Uterus (tissue), 3 donors: ENCODE measurements at regions not wholly inside any gene's neighbourhood (a gene's known extent, or its start where the extent isn't known, plus 50 kb on each side); places are given as distances from the start of the nearest gene placed in this dataset.

Source experiments
- DNase-seq, 2 donors: peaks; one replicate each; pipeline ENCODE4 v3.0.0-alpha.2; 2019 to 2020
- H3K27ac ChIP-seq, 2 donors: fragments of 200-600 bp; sonication (generic); 1 replicate in 1 of 2; 2 replicates in 1 of 2; pipeline ENCODE4 v1.5.1; 2016 to 2018
- H3K27me3 ChIP-seq, 2 donors: fragments of 200-600 bp; sonication (generic); one replicate each; pipeline ENCODE4 v1.5.1; 2018 to 2019; ENCODE audit warnings: control low read depth in 1 of 2
- H3K36me3 ChIP-seq, 2 donors: fragments of 200-600 bp; sonication (generic); one replicate each; pipeline ENCODE4 v1.5.1; 2019; ENCODE audit warnings: control low read depth in 1 of 2
- H3K4me1 ChIP-seq, 2 donors: fragments of 200-600 bp; sonication (generic); one replicate each; pipeline ENCODE4 v1.5.1; 2018 to 2019; ENCODE audit warnings: control low read depth in 1 of 2
- H3K4me3 ChIP-seq, 2 donors: fragments of 200-600 bp; sonication (generic); 1 replicate in 1 of 2; 2 replicates in 1 of 2; pipeline ENCODE4 v1.5.1; 2018 to 2019; ENCODE audit warnings: mild to moderate bottlenecking in 1 of 2
- H3K9me3 ChIP-seq, 2 donors: fragments of 200-600 bp; sonication (generic); one replicate each; pipeline ENCODE4 v1.5.1; 2019; ENCODE audit warnings: control low read depth in 1 of 2
- POLR2A ChIP-seq, 2 donors: fragments of 450-650 bp; IDR thresholded peaks; one replicate each; pipeline ENCODE4 v1.6.1; 2016; ENCODE audit warnings: antibody characterized with exemption in 2 of 2, mild to moderate bottlenecking in 1 of 2, moderate library complexity in 1 of 2
- intact Hi-C: fragments of 100-400 bp; cut with DNase I; formaldehyde crosslinking; loops from one replicate; pipeline ENCODE4 v1.15.1; 2023; ENCODE audit warnings: low total_unique reads
- TF ChIP-seq, protein P1 (sequence below), 4 experiments: fragments of 200-600 bp in 2 of 4; fragments of 450-650 bp in 2 of 4; sonication (generic) in 2 of 4; IDR thresholded peaks; one replicate each; pipeline ENCODE4 v1.5.1; 2016 to 2019; ENCODE audit warnings: antibody characterized with exemption in 4 of 4, mild to moderate bottlenecking in 2 of 4, moderate library complexity in 1 of 4
- donor health status: DM: yes; HTN: yes; CAD: no.

DNA sequence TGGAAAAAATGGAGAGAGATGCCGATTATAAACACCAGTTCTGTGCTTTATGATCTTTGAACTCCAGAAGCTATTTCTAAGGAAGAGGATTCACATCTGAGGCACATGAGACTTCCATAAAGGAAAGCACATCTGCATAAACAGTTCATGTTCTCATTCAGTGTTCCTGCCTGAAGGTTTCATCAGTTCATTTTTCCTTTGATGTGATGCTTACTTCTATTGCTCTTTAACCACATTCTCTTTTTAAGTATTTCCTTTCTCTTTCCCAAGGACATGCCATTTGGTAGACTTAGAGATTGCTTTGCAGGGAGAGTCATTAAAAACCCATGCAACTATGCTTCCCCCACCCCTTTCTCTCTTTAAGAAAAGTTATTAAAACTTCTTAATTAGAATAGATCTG, 387.0 kb upstream of the FLRT2 start:
- no peaks in the 10 kb centered on the region for H3K27me3 ChIP-seq
- intact Hi-C loops: no loop called here
- no peak overlapping the region for H3K27ac ChIP-seq
- H3K9me3 ChIP-seq: no peaks in the 10 kb centered on the region
- no peak overlapping the region for H3K4me3 ChIP-seq
- no peak for TF ChIP-seq POLR2A (IDR thresholded peaks at IDR 0.05)
- TF ChIP-seq, protein P1, sequence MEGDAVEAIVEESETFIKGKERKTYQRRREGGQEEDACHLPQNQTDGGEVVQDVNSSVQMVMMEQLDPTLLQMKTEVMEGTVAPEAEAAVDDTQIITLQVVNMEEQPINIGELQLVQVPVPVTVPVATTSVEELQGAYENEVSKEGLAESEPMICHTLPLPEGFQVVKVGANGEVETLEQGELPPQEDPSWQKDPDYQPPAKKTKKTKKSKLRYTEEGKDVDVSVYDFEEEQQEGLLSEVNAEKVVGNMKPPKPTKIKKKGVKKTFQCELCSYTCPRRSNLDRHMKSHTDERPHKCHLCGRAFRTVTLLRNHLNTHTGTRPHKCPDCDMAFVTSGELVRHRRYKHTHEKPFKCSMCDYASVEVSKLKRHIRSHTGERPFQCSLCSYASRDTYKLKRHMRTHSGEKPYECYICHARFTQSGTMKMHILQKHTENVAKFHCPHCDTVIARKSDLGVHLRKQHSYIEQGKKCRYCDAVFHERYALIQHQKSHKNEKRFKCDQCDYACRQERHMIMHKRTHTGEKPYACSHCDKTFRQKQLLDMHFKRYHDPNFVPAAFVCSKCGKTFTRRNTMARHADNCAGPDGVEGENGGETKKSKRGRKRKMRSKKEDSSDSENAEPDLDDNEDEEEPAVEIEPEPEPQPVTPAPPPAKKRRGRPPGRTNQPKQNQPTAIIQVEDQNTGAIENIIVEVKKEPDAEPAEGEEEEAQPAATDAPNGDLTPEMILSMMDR (IDR thresholded peaks at IDR 0.05): no peak
- no peak for DNase-seq
- no peaks in the 10 kb centered on the region for H3K4me1 ChIP-seq
- no peaks in the 10 kb centered on the region for H3K36me3 ChIP-seq

DNA sequence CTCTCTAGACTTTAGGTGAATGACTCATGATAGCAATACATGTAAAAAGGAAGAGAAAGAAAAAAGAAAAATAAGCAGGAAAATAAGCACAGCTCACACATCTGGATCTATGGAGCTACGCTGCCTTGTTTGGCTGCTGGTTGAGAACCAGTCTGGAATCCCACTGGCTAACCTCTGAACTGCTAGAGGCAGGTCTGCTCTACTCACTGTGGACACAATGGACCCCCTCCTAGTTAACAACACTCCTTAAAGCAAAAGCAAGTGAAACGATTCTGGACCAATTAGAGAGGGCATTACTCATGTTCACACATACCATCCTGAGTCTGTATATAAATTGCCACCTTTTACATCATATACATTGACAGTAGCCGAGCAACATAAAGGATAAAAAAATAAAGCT, 383.2 kb upstream of the FLRT2 start:
- TF ChIP-seq, protein P1 (IDR thresholded peaks at IDR 0.05): no peak
- no peak for TF ChIP-seq POLR2A (IDR thresholded peaks at IDR 0.05)
- intact Hi-C loops: no loop called here
- no peak for DNase-seq
- Histone ChIP-seq H3K4me1 (no peaks in the 10 kb centered on the region), H3K36me3 (no peaks in the 10 kb centered on the region), H3K27ac (no peak overlapping the region), H3K4me3 (no peak overlapping the region), H3K27me3 (no peaks in the 10 kb centered on the region), H3K9me3 (no peaks in the 10 kb centered on the region)

DNA sequence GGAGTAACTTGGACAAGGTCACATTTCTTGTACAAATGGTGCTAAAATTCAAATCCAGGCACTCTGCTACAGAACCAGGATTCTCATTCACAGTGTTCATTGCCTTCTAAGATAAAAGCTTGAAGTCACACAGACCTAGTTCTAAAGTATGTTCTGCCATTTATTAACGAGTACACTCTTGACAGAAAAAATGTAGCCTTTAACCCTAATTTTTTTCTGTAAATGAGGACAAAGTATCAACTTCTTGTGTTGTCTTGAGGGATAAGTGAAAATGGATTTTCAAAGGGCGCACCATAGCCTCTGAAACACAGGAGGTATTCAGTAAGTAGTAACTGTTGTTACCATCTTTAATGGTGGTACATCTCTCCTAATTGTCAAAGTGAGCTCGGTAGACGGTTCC, 379.8 kb upstream of the FLRT2 start:
- no peak overlapping the region for H3K4me3 ChIP-seq
- no peaks in the 10 kb centered on the region for H3K36me3 ChIP-seq
- TF ChIP-seq, protein P1 (IDR thresholded peaks at IDR 0.05): no peak
- no peak for TF ChIP-seq POLR2A (IDR thresholded peaks at IDR 0.05)
- H3K9me3 ChIP-seq: no peaks in the 10 kb centered on the region
- no peak for DNase-seq
- intact Hi-C loops: no loop called here
- no peak overlapping the region for H3K27ac ChIP-seq
- no peaks in the 10 kb centered on the region for H3K4me1 ChIP-seq
- no peaks in the 10 kb centered on the region for H3K27me3 ChIP-seq

DNA sequence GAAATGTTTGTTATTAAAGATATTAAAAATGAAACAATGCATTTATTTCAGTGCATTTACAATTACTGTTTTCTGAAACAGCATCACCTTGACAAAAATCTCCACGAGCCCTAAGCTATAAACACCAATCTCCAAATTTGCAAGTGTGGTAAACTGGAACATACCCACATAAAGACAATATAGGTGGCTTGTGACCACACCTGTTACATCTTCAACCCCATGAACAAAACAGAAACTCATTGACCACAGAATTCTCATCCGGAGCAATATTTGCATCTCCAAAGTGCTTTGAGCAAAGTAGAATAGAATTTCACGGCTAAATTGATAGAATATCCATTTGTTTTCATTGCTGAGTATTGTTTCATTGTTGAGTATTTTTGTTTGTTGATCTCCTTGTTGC, 375.2 kb upstream of the FLRT2 start:
- DNase-seq: no peak
- Histone ChIP-seq H3K4me3 (no peak overlapping the region), H3K4me1 (no peaks in the 10 kb centered on the region), H3K9me3 (no peaks in the 10 kb centered on the region), H3K36me3 (no peaks in the 10 kb centered on the region), H3K27ac (no peak overlapping the region), H3K27me3 (no peaks in the 10 kb centered on the region)
- TF ChIP-seq, protein P1 (IDR thresholded peaks at IDR 0.05): no peak
- TF ChIP-seq POLR2A (IDR thresholded peaks at IDR 0.05): no peak
- intact Hi-C loops: no loop called here

DNA sequence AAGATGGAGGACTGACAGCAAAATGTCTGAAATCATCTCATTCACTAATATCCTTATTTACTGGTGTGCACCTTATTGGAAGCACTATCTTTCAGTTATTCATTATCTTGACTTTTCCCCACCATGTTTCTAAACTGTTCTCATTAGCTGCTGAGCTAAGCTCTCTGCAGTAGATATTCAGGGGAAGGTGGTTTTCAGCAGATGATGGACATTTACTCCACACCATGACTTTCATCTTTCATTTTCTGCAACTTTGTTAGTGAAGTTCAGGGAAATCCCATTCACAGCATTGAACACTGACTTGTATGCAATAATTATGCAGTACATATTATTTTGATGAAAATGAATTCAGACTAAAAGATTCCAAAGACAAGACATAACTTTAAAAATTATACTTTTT, 373.6 kb upstream of the FLRT2 start:
- no peak overlapping the region for H3K4me3 ChIP-seq
- no peak for DNase-seq
- no peak overlapping the region for H3K27ac ChIP-seq
- H3K4me1 ChIP-seq: no peaks in the 10 kb centered on the region
- TF ChIP-seq, protein P1 (IDR thresholded peaks at IDR 0.05): no peak
- TF ChIP-seq POLR2A (IDR thresholded peaks at IDR 0.05): no peak
- intact Hi-C loops: no loop called here
- H3K36me3 ChIP-seq: peaks cover 0 to 5% of the 10 kb centered on the region in 2 donors
- no peaks in the 10 kb centered on the region for H3K9me3 ChIP-seq
- H3K27me3 ChIP-seq: no peaks in the 10 kb centered on the region
